ENCODE measurements at regions not wholly inside any gene's neighbourhood (a gene's known extent, or its start where the extent isn't known, plus 50 kb on each side); places are given as distances from the start of the nearest gene placed in this dataset.

DNA sequence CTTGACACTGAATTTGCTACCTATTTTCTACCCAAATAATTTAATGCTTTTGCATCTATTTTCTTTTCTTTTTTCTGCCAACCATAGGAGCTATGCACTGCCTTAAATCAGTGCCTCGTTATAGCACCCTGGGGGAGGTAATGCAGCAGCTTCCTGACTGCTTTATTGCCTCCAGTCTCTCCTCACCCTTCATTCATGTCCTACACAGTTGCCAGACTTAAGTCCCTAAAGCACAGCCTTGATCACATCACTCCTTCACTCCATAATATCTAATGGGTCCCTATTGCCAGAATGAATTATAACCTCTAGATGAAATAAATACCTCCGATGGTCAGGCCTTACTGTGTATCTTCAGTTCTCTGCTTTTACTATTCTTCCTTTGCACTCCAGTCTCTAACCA is 211.2 kb upstream of the GLRA1 start:
- 41 to 55% (median 49%) methylated on average over 2 of the region's 2 CpGs for WGBS, 4 donors
- H3K27ac ChIP-seq = no peak overlapping the region
- no peaks in the 10 kb centered on the region for H3K27me3 ChIP-seq
- no peak overlapping the region for H3K4me3 ChIP-seq
- intact Hi-C loops (cut with DNase I) = no loop called here
- H3K36me3 ChIP-seq (replicated peaks in 1 of 2) = no peaks in the 10 kb centered on the region
- no peak for DNase-seq
- TF ChIP-seq, protein P1, sequence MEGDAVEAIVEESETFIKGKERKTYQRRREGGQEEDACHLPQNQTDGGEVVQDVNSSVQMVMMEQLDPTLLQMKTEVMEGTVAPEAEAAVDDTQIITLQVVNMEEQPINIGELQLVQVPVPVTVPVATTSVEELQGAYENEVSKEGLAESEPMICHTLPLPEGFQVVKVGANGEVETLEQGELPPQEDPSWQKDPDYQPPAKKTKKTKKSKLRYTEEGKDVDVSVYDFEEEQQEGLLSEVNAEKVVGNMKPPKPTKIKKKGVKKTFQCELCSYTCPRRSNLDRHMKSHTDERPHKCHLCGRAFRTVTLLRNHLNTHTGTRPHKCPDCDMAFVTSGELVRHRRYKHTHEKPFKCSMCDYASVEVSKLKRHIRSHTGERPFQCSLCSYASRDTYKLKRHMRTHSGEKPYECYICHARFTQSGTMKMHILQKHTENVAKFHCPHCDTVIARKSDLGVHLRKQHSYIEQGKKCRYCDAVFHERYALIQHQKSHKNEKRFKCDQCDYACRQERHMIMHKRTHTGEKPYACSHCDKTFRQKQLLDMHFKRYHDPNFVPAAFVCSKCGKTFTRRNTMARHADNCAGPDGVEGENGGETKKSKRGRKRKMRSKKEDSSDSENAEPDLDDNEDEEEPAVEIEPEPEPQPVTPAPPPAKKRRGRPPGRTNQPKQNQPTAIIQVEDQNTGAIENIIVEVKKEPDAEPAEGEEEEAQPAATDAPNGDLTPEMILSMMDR (IDR thresholded peaks at IDR 0.05) = no peak
- TF ChIP-seq POLR2A (IDR thresholded peaks at IDR 0.05) = no peak
- H3K4me1 ChIP-seq (replicated peaks in 1 of 2) = no peaks in the 10 kb centered on the region
- H3K9me3 ChIP-seq (replicated peaks in 1 of 3) = no peaks in the 10 kb centered on the region

DNA sequence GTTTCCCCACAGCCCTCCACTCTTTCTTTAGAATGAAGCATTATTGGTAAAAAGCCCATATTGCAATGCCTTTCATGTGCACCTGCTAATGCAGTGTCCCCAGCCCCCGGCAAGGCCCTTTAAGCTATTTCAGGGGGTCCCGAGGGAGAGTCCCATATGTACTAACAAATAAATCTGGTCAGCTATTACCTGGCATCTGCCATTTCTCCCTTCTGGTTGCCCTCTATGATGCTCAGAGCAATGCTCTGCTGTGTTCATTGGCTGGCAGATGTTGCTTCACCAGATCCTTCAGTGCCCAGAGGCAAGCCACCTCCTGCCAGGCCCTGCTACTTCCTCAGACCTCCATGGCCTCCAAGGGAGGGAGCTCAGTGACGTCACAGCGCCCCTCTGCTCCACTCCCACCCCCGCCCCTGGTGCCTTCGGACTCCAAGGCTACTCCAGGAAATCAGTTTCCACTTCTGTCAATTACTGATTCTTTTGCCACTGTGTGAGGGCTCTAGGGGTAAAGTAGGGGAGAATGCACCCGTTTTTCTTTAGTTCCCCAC is 201.1 kb upstream of the GLRA1 start:
- H3K4me1 ChIP-seq (replicated peaks in 1 of 2) = no peaks in the 10 kb centered on the region
- WGBS, 4 donors = 50 to 61% (median 56%) methylated on average over 6 to 7 of the region's 7 CpGs
- intact Hi-C loops (cut with DNase I) = no loop called here
- no peaks in the 10 kb centered on the region for H3K36me3 ChIP-seq (replicated peaks in 1 of 2)
- no peak overlapping the region for H3K27ac ChIP-seq
- H3K9me3 ChIP-seq (replicated peaks in 1 of 3) = no peaks in the 10 kb centered on the region
- TF ChIP-seq, protein P1 (IDR thresholded peaks at IDR 0.05) = no peak
- TF ChIP-seq POLR2A (IDR thresholded peaks at IDR 0.05) = no peak
- no peaks in the 10 kb centered on the region for H3K27me3 ChIP-seq
- H3K4me3 ChIP-seq = no peak overlapping the region
- DNase-seq = no peak

DNA sequence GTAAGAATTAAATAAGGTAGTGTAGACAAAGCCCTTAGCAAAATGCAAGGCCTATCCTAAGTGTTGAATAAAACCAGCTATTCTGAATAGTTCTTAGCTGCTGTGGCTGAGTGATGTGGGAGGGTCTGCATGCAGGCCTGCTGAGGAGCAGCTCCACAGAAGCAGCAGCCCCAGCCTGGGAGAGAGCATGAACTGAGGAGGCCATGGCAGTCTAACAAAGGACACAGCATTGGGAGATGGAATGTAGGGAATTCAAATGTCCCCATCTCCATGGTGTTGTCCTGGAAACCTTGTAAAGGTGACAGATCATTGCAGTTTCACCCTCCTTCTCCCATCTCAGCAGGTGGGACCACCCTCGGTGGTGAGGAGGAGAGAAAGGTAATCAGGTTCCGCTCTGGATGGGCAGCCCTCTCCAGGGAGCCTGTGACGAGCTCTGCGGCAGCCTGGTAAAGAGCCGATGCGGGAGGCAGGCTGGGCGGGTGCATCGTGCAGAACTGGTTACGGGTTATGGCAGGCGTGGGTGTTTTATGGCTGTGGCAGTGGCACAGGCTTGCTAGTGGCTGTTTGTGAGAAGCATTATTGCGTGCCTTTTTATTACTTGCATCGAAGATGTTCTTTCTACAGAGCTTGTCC is 199.9 kb upstream of the GLRA1 start:
- WGBS, 4 donors = 79 to 88% (median 83%) methylated on average over 12 of the region's 12 CpGs
- H3K9me3 ChIP-seq (replicated peaks in 1 of 3) = no peaks in the 10 kb centered on the region
- H3K4me3 ChIP-seq = no peak overlapping the region

DNA sequence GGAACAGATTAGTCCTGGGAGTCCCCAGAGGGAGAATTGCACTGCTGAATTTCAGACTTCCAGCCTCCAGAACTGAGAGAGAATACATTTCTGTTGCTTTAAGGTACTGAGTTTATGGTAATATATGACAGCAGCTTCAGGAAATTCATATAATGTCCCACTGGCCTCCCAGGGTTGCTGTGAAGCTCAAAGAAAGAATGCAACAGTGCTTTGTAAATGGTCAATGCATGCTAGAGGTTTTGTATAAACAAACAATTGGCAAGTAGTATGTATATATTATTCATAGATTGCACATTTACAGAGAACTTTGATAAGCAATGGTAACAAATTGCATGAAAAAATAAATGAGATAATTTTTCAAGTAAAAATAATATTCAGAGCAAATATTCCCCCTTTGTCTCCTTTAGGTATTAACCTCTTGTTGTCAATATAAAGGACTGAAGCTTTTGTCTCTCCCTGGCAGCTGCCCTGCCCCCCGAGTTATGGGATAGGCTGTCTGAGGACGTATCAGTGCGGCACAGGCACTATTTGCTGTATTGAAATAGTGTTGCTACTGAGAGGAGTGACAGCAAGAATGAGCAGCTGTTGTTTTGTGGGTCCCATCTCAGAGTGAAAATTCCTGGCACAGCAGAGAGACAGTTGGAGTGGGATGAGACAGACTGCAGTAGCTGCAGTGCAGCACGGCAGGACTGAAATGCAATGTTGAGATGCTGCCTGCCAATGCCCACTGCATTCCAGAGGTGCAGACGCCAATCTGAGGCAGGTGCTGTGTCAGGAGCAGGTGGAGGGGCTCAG is 194.2 kb upstream of the GLRA1 start:
- H3K27ac ChIP-seq = no peak overlapping the region
- H3K9me3 ChIP-seq (replicated peaks in 1 of 3) = no peaks in the 10 kb centered on the region
- H3K27me3 ChIP-seq = no peaks in the 10 kb centered on the region
- H3K36me3 ChIP-seq (replicated peaks in 1 of 2) = no peaks in the 10 kb centered on the region
- intact Hi-C loops (cut with DNase I) = no loop called here
- TF ChIP-seq, protein P1 (IDR thresholded peaks at IDR 0.05) = no peak
- no peak for TF ChIP-seq POLR2A (IDR thresholded peaks at IDR 0.05)
- H3K4me1 ChIP-seq (replicated peaks in 1 of 2) = no peaks in the 10 kb centered on the region
- H3K4me3 ChIP-seq = no peak overlapping the region
- DNase-seq = no peak
- WGBS, 4 donors = 51 to 60% (median 56%) methylated on average over 5 of the region's 5 CpGs

More for the DNA sequence above, 199.9 kb upstream of the GLRA1 start:
- intact Hi-C loops (cut with DNase I) = no loop called here
- H3K36me3 ChIP-seq (replicated peaks in 1 of 2) = no peaks in the 10 kb centered on the region
- DNase-seq = no peak
- TF ChIP-seq, protein P1 (IDR thresholded peaks at IDR 0.05) = no peak
- TF ChIP-seq POLR2A (IDR thresholded peaks at IDR 0.05) = no peak
- H3K27ac ChIP-seq = no peak overlapping the region
- H3K27me3 ChIP-seq = no peaks in the 10 kb centered on the region
- H3K4me1 ChIP-seq (replicated peaks in 1 of 2) = no peaks in the 10 kb centered on the region

Measured in adrenal gland (tissue), 9 donors.